Epithelial cell of prostate (primary cell): ENCODE measurements at regions not wholly inside any gene's neighbourhood (a gene's known extent, or its start where the extent isn't known, plus 50 kb on each side); places are given as distances from the start of the nearest gene placed in this dataset.

Source experiments
- DNase-seq: peaks from one replicate; pipeline ENCODE4 v3.0.0-alpha.2; 2011; ENCODE audit warnings: low read depth, low spot score
- H3K27ac ChIP-seq: fragments of 450-650 bp; 2 replicates; pipeline ENCODE4 v1.5.1; 2017; ENCODE audit warnings: mild to moderate bottlenecking

DNA sequence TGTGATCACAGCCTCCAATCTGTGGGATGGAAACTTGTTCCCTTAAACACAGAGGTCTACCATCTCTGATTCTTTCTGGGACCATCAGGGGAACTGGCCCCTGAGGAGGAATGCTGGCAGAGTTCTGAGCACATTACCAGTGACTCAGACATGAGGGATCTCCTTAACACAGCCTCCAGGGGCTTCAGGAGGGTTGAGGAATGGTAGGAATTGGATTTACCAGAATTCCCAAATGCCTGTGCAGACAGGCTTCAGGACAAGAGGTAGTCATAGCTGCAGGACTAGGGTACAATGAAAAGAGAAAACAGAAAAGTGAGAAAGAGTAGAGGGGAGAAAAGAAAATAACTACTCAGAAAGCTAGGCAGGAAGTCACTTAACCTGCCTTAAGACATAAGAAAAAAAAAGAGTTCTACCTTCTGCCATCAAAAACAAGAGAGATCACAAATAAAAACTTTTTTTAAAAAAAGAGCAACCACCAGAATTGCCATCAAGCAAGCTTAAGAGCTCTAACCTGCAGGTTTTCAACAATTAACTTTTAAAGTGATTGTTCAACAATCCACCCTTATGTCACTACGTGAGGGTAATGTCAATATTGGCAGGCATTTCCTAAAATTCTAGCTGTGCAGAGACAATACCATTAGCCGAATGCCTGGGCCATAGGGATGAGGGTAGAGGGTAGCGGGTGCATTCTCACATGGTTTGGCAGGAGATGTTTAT lies 524.4 kb downstream of the BCL11A start:
- no peak overlapping the region for H3K27ac ChIP-seq
- no peak for DNase-seq

DNA sequence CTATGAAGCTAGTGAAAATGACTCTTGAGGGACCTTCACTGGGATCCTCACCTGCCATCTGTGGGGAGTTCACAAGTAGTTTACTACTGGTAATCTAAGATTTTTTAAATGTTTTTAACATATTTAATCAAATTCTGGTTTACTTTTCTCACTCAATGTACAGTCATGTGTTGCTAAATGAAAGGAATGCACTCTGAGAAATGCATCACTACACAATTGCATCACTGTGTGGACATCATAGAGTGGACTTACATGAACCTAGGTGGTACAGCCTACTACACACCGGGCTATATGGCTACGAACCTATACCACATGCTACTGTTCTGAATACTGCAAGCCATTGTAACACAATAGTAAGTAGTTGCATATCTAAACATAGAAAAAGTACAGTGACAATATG lies 528.0 kb downstream of the BCL11A start:
- DNase-seq, result no peak

DNA sequence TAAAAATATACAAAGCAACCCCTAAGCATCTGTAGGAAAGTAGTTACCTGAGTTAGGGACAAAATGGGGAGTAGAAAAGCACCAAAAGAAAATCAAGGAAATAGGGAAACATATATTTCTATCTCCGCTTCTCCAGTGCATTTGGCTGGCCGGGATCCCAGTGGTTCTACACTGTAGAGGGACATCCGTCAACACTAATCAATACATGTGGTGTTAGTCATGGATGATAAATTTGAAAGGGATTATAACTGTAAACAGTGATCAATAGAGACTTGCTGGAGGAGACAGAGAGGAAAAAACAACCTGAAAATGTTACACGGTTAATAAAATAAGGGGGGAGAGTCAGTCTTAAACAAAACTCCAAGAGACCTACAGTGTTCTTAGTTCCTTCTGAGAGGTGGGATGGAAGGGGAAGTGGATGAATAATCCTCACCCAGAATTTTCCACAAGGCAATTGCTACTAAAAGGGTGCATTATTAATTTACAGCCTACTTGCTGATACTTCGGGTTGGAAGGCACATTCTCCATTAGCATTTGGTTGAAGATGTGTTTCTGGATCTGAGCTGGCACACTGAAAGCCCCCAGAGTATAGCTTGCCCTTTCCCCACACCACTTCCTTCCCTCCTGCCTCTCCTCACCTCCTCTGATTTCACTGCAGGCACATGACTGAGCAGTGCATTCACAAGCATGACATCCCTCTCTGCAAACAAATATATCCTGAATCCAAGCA lies 530.0 kb downstream of the BCL11A start:
- no peak for DNase-seq
- H3K27ac ChIP-seq, result no peak overlapping the region

More for the DNA sequence above, 528.0 kb downstream of the BCL11A start:
- H3K27ac ChIP-seq, result no peak overlapping the region

DNA sequence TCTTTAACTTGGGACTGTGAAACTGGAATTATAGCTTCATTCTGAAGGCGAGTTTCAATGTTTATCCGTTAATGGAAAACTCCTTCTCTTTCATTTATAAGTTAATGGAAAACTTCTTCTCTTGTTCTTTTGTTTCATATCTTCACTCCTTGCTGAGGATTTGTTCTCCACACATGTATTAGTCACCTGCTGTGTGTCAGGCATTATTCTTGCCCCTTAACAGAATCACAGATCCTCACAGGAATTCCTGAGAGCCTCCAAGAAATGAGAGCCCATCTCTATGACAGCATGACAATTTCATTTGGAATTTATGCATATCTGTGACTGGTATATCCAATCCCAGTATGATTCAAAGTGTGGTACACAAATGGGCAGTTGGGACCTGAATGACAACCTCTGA lies 545.8 kb downstream of the BCL11A start:
- H3K27ac ChIP-seq, result no peak overlapping the region
- DNase-seq, result no peak

DNA sequence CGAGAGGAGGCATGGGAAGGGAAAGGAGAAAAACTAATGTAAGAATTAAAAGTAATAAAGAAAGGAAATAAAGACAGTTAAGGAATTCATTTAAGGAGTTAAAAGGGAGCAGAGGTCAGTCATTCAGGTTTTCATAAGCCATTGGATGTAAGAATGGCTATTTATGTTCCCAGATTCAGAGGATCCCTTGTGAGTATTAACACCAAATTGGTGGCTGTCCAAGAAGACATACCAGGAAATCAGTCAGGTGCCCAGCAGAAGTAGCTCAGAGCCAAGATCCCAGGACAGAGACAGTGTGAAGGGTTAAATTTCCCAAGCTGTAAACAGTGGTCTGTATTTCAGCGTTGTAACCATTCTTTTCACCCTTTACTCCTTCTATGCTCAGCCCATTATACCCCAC lies 550.4 kb downstream of the BCL11A start:
- H3K27ac ChIP-seq, result no peak overlapping the region
- DNase-seq, result no peak

DNA sequence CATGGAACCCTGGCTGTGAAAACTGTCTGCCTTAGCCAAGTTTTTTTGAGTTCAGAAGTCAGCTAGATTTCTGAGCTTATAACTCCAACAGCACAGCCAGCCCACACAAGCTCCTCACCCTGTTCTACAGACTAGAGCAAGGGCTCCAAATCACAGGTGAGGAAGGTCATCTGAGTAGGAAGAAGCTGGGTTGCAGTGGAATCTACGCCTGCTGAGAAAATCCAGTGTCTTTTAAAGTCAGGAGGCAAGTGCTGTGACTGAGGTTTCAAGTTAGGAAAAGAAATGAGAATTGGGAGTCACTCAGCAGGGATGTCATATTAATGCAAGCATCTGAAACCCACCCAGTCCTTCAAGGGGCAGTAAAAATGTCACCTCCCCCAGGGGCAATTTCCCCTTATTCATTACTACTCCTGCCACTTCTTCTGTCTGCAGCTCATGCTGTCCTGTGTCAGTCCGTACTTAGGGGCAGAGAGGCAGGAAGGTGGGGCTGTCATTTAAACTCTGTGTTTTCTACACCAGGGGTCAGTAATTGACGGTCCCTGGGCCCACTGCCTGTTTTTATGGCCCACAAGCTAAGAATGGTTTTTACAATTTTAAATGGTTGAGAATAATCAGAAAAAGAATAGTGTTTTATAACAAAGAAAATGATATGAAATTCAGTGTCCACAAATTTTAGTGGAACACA lies 551.1 kb downstream of the BCL11A start:
- DNase-seq, result no peak

DNA sequence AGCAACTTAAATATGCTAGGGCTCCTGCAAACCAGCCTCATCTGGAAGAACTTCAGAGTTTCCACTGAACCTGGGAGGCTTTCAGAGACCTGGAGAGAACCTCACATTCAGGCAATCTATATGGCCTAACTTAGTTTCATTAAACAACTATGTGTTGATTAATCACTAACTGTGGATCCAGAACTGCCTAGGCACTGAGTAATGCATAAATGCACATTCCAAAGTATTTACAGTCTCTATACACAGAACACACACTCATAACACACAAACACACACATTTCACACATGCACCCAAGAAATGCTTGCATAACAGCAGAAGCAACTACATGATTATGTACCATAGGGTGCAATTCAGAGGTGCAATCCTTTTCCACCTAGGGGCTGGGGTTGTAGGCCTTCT lies 552.8 kb downstream of the BCL11A start:
- no peak overlapping the region for H3K27ac ChIP-seq
- peak; percentile 14 for DNase-seq

More for the DNA sequence above, 551.1 kb downstream of the BCL11A start:
- H3K27ac ChIP-seq, result no peak overlapping the region

DNA sequence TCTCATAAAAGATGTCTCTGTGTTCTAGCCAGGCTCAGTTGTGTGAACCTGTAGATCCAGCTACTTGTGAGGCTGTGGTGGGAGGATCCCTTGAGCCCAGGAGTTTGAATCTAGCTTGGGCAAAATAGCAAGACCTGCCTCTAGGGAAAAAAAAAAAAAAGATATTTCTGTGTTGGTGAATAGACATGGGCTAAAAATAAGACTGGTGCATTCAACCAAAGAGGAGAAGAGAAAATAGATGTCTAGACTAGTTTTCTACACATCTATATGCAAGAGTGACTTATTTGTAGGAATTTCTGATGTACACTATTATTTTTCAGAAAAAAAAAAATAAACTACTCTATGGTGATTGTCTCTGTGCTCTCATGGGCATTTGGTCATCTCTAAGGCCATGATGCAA lies 555.1 kb downstream of the BCL11A start:
- no peak for DNase-seq
- H3K27ac ChIP-seq, result no peak overlapping the region

DNA sequence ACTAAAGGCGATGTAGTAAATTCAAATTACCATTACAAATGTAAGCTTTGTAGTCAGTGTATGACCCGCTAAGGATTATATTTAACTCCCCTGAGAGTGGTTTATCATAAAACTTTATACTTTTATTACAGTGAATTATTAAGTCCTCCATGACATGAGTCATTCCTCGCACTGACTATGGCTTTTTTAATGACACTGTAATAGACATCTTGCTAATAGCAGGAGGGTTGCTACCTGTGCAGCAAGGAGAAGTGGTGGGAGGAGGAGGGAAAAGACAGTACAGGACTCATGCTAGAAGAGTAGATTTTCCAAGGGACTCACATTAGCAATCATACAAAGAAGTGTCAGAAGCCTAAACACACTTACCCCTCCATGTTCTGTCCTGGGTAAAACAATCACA lies 556.1 kb downstream of the BCL11A start:
- DNase-seq, result no peak
- H3K27ac ChIP-seq, result no peak overlapping the region

DNA sequence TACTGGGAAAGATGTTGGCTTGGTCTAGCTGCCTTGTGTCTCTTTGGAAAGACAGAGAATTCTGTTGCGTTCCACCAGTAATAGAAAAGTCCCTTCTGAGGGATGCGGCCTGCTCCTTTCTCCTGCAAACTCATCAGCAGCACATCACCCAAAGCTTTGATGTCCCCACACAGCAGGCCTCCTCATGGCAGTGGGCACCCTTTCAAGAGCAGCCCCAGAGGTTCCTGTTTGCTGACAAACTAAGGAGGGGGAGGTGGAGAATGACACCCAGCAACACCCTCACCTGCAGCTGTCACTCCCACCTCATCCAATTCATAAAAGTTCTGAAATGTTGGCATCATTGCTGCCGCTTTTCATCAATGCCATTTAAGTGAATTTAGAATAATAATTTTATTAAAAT lies 556.6 kb downstream of the BCL11A start:
- no peak overlapping the region for H3K27ac ChIP-seq
- no peak for DNase-seq

DNA sequence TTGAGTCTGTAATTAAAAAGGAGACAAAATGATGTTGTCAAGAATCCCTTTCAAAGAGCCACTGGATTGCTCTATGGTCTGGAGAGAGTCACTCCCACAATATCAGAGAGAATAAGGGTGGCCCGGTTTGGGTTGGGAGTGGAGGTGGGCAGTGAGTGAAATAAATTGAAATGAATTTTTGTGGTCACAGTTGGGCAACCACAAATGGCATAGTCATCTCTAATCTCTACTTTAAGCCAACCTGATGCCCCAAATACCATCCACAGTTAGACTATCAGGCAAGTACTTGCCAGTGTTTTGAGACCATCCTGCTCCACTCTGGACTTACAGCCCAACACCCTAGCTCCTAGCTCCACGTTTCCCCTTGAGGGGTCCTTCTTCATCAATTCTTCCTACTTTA lies 559.7 kb downstream of the BCL11A start:
- no peak overlapping the region for H3K27ac ChIP-seq
- DNase-seq, result no peak

DNA sequence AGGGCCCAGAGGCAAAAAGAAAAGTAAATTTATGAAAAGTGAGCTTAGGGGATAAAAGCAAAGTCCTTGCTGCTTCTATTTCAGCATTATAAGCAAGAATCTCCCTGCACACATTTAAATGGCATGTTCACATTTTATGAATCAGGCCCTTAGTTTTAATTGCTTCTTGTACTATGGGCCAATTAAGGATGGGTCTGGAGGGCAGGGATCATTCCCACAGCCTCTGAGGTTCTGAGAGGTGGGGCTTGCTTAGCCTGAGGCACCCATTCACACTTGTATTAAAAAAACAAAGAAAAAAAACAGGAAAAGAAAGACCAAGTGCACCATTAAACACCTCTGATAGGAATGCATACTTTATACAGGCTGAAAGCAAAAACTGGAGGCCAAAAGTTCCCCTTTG lies 565.1 kb downstream of the BCL11A start:
- H3K27ac ChIP-seq, result no peak overlapping the region
- DNase-seq, result no peak

DNA sequence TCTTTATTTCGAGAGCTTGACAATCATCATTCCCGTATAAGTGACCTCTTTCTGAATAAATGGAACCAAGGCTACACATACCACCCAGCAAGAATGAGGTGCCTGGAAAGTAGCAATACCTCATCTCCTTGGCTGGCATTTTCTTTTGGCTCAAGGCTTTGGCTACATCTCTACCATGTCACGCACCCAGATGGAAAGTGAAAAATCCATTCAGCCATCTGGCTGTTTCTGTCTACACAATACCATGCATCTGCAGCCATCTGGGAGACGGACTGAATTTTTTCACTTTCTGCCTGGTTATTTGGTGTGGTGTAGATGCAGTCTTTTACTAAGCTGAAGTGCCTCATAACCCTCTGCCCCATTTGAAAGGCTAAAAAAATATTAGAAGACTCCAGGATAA lies 566.9 kb downstream of the BCL11A start:
- DNase-seq, result no peak
- H3K27ac ChIP-seq, result no peak overlapping the region

DNA sequence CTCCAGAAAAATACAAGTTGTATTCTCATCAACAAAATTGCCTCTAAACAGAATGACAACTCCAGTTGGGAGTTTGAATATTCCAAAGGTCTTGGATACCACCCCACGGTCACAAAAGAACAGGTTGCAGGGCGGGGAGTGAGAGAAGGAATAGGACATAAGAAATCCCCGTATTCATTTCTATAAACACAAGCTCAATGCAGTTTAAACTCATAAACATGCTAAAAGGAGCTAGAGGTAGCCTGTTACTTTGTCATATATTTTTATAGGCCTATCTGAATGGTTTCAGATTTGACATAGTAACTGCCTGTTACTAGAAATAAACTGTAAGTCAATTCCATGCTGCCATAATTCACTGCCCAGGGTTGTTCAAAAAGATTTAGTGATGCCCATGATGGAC lies 567.5 kb downstream of the BCL11A start:
- DNase-seq, result no peak
- H3K27ac ChIP-seq, result no peak overlapping the region

DNA sequence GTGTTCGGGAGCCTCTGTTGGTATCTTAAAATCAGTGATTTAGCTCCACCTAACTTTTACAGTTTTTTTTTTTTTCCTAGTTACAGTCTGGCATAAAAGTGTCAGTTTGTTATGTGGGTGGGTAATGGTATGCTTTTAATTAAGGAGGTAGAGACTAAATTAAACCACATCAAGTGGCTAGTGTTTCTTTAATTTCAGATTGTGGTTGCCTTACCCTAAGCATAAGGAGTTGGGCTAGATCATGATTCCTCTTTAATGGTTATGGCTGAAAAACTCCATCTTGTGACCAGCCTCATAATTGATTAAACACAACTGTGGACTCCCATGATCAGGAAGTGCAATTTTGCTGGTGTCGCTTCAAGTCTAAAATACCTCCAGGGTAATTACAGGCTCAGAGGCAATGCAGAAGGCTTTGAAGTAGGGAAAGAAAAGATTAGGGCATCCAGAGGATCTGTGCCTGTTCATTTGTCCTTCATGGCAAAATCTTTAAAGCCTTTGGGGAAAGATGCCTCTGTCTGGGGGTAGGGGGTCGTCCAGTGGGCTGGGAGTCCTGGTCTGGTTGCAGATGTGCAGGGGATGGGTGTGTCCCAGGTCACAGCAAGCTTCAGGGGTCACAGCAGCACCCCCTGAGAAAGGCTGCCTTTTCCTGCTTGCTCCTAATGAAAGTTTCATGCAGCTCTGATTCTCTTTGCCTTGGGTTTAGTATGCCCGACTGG lies 579.2 kb downstream of the BCL11A start:
- no peak for DNase-seq

DNA sequence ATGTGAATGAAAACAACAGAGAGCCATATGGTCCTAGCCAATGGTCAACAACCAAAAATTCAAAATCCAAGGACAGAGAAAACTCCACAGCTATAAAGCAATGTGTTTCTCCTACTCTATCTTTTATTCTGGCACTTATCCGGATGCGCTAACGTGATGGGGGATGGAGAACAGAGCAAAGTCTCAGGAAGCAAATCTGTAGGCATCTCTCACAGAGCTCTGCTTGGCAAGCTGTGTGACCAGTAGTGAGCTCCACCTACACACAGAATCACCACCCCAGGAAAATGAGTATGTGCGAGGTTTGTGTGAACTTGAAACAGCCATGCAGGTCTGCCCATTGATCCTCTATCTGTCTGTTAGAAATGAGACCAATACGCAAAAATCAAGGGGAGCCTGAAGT lies 584.3 kb downstream of the BCL11A start:
- H3K27ac ChIP-seq, result no peak overlapping the region
- DNase-seq, result no peak

More for the DNA sequence above, 579.2 kb downstream of the BCL11A start:
- no peak overlapping the region for H3K27ac ChIP-seq

DNA sequence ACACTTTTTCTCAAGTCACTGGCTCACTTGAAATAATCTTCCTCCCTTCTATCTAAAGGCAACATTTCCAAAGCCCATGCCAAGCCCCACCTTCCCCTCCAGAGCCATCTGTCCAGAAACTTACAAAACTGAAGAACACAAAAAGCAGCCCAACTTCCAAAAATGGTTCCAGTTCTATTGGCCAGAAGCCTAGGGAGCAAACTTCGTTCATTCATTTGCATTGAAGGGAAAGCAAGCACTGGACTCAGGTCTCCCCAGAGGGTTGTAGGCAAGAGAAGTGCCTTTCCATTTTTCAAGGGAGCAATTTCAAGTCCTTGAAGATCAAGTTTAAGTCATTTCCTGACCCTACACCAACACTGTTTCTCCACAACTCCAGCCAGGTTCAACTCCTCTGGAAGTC lies 585.0 kb downstream of the BCL11A start:
- no peak for DNase-seq
- no peak overlapping the region for H3K27ac ChIP-seq

DNA sequence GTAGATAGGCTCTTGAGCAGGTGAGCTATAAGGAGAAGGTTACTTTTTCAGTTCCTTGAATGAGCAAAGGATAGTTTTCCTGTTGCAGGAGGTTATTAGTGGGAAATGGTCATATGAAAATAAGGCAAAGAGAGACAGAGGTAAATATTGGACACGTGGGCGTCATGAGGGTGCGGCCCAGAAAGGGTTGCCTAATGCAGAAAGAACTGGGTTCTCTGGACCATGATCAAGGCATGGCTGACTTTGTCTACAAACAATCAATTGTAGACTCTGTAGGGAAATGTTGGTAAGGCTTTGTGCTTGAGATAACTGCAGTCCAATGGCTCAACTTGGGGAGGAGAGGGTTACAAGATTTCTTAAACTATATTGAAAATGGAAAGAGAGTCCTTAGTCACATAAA lies 585.8 kb downstream of the BCL11A start:
- no peak overlapping the region for H3K27ac ChIP-seq
- no peak for DNase-seq

DNA sequence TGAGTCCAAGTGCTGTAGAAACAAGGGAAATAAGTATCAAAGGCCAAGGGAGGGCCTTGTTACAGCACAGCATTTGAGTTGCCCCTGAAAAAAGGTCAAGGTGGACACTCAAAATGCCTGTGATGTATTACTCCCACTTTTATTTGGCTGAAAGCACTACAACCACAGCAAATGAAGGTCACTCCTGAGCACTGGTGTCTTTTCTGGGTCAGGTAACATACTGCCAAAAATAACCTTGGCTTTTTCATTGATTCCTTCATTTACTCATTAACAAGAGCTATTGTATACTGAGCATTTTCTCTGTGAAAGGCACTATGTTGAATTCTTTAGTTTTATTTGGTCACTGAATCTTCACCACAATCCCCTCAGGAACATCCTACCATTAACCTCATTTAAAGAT lies 590.3 kb downstream of the BCL11A start:
- H3K27ac ChIP-seq, result no peak overlapping the region
- no peak for DNase-seq

DNA sequence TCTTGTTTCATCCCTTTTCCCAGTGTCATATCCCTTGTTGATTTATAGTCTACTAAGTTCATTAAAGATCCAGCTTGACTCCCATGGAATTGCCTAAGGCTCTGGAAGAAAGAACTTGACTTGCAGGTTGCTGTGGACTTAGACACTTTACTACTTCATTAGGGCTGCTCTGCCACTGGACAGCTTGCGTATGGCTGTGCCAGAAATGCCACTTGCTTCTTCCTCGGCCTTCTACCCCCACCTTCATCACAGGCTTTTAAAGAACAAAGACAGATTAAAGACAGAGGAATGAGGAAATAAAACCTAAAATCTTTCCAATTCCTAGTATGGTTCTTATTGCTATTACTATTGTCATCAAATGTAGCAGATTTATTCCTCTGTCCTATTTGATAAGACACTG lies 591.7 kb downstream of the BCL11A start:
- no peak for DNase-seq
- H3K27ac ChIP-seq, result no peak overlapping the region

DNA sequence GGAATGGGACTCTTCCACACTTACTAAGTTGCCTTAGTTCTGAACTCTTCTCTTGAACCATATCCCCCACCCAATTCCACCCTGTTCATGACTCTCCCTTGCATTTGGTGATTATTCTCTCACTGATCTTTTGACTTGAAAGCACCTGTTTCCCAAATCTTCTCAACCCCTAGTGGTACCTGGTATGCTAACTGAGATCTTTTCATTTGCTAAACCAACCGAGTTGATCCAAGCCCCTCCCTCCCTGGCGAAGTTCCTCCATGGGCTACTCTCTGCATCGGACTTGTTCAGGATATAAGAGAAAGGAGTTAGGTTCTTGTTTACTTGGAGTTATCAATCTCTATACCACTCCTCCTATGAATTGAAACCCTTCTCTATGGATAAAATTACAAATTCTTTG lies 593.5 kb downstream of the BCL11A start:
- H3K27ac ChIP-seq, result no peak overlapping the region

More for the DNA sequence above, 593.5 kb downstream of the BCL11A start:
- no peak for DNase-seq
